ENCODE measurements at regions not wholly inside any gene's neighbourhood (a gene's known extent, or its start where the extent isn't known, plus 50 kb on each side); places are given as distances from the start of the nearest gene placed in this dataset.
A peak's percentile ranks its signal among the peaks of the same experiment; 100 is the strongest.

DNA sequence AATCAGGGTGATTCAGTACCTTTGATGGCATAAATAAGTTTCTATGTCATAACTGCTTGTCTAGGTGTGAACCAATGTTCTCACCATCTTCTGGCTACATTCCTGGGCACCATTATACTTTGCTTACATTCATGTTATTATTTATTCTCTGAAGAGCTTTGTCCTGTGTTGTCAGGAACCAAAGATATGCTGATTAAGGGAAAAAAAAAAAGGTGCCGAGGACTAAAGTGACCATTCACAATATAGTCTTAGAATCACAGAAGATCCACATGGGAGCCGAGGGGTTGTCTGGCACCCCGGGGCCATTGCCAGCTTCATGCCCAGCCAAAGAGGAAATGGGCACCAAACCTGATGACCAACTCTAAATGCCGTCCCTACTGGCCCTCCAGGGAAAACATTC is 329.2 kb upstream of the NFE2L3 start:
- DNase-seq (ENCODE audit: low read depth in 4 of 4, low spot score in 2 of 4) = no peak

GRCh38 chr7:25823571-25823970 is 328.4 kb upstream of the NFE2L3 start:
- DNase-seq (ENCODE audit: low read depth in 4 of 4, low spot score in 2 of 4) = no peak

- no peak for DNase-seq (ENCODE audit: low read depth in 4 of 4, low spot score in 2 of 4)
These were observed 323.5 kb upstream of the NFE2L3 start for GRCh38 chr7:25828468-25828867.

GRCh38 chr7:25829663-25830062 is 322.3 kb upstream of the NFE2L3 start:
- DNase-seq (ENCODE audit: low read depth in 4 of 4, low spot score in 2 of 4) = no peak

GRCh38 chr7:25830215-25830614 is 321.8 kb upstream of the NFE2L3 start:
- no peak for DNase-seq (ENCODE audit: low read depth in 4 of 4, low spot score in 2 of 4)

DNA sequence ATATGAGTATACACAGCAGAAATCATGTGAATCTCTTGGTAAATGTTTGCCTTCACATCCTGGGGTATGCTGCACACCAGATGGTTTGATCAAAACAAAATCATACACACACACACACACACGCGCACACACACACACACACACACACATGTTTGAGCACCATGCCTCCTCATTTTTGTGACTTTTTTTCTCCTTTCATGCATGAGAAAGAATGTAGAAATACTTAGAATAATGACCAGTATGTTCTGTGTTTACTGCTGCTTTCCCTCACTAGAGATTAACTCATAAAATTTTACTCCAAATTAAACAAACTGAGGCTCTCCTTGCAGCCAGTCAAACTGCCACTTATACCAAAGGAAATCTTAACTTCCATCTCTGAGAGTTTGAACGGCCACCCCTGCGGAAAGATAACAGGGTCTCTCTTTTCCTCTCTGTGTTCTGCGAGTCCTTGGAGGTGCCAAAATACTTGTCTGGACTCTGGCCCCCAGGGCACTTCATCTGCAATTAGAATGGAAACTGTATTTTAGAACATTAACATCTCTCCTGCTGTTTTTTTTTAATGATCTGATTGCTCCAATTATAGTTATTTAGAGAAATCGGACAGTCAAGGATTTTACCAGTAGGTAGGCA is 320.8 kb upstream of the NFE2L3 start:
- DNase-seq (ENCODE audit: low read depth in 4 of 4, low spot score in 2 of 4) = no peak

GRCh38 chr7:25831831-25832411 is 320.1 kb upstream of the NFE2L3 start:
- peak in 1 of 4 donors; percentile 64 for DNase-seq (ENCODE audit: low read depth in 4 of 4, low spot score in 2 of 4)

- DNase-seq (ENCODE audit: low read depth in 4 of 4, low spot score in 2 of 4) = no peak
These were observed 319.5 kb upstream of the NFE2L3 start for GRCh38 chr7:25832456-25832855.

- DNase-seq (ENCODE audit: low read depth in 4 of 4, low spot score in 2 of 4) = no peak
These were observed 319.1 kb upstream of the NFE2L3 start for GRCh38 chr7:25832929-25833328.

- DNase-seq (ENCODE audit: low read depth in 4 of 4, low spot score in 2 of 4) = no peak
These were observed 317.9 kb upstream of the NFE2L3 start for GRCh38 chr7:25834050-25834449.

GRCh38 chr7:25835197-25835596 is 316.8 kb upstream of the NFE2L3 start:
- no peak for DNase-seq (ENCODE audit: low read depth in 4 of 4, low spot score in 2 of 4)

- no peak for DNase-seq (ENCODE audit: low read depth in 4 of 4, low spot score in 2 of 4)
These were observed 312.8 kb upstream of the NFE2L3 start for GRCh38 chr7:25839084-25839769.

DNA sequence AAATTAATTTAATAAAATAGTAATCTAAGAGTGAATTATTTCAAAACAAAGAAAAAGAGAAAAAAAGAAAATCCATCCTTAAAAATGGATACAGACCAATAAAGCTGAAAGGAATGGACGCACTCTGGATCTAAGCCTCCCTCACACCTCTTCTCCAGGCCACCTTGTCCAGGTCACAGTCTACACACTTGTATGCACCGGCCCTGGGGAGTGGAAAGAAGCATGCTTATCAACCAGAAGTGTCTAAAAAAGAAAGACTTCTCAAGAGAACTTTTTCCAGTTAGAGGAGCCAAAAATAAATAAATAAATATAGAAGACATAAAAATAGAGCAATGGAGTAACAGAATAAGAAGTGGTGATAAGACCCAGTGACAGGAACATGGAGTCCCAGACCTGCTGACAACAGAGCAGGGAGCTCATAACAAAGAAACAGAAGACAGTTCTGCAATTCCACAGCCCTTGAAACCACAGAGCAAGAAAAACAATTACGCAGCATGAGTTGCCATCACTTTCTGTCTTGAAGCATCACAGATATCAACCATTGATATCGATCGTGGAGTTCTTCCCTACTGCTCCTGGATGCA is 311.7 kb upstream of the NFE2L3 start:
- DNase-seq (ENCODE audit: low read depth in 4 of 4, low spot score in 2 of 4) = no peak

DNA sequence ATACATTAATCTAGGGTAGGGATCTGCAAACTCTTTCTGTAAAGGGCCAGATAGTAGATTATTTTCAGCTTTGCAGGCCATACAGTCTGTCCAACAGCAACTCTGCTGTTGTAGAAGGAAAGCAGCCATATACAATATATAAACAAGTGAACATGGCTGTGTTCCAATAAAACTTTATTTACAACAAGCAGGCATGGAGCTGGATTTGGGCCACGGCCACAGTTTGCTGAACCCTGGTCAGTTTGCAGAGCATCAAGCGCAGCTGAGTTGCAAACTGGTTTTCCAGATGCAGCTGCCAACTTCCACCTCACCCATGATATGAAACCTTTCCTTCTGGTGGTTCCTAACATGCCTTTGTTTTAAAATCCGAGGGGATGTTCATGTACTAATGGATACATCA is 310.4 kb upstream of the NFE2L3 start:
- DNase-seq (ENCODE audit: low read depth in 4 of 4, low spot score in 2 of 4) = no peak

DNA sequence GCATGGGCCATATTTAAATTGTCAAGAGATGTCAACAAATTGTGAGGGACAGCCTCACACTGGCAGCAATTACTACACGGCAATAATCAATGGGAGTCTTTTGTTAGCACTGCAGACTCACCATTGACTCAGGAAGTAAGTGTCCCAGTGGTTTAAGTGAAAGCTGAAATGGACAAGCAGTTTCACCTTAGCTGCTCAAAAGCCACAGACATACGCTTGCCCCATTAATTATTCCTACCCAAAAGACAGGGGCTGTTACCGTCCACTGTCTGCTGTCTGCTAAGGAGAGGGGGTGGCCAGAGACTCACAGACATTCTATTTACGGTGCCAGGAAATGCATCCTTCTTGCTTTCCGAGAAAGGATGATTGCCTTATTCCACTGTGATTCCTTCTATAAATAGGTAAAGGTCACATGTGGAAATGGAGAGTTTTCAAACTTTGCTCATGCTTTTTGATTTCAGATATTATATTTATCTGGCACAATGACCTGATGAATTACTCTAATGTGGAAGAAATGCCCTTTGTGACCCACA is 309.7 kb upstream of the NFE2L3 start:
- no peak for DNase-seq (ENCODE audit: low read depth in 4 of 4, low spot score in 2 of 4)

DNA sequence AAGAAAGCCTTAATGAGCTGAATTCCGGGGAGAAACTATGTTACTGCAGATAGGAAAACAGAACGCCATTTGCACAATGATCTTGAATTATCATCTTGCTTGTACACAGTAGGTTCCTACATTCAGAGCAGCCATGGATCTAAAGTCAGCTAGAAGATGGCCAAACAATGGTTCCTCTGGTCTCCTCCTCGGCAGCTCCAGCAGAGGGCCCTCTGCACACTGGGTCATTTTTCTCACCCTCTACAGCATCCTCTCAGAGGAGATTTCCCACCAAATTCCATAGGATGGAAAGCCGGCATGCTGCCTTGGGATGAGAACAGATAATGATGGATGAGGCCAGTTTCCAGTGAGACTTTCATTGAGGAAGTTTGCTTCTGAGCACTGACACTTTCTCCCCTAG is 308.5 kb upstream of the NFE2L3 start:
- DNase-seq (ENCODE audit: low read depth in 4 of 4, low spot score in 2 of 4) = no peak

- no peak for DNase-seq (ENCODE audit: low read depth in 4 of 4, low spot score in 2 of 4)
These were observed 307.7 kb upstream of the NFE2L3 start for GRCh38 chr7:25844102-25844870.

DNA sequence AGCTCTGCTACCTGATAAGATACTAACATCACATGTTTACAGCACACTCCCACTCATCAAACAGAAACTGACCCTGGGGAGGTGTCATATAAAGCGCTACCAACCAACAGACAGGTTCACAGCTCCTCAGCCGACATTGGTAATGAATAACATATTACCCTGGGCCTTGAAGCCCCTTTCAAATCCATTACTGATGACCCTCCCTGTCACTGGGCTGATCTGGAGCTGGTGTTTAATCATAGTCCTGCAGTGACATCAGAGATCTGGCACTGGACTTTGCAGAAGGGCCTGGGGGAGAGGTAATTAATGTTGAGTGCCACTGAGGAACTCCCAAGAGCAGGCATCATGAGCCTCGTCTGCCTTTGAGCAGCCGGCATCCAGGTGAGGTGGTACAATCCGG is 306.5 kb upstream of the NFE2L3 start:
- peak in 1 of 4 donors; percentile 29 for DNase-seq (ENCODE audit: low read depth in 4 of 4, low spot score in 2 of 4)

GRCh38 chr7:25846722-25847121 is 305.3 kb upstream of the NFE2L3 start:
- DNase-seq (ENCODE audit: low read depth in 4 of 4, low spot score in 2 of 4) = peak in 1 of 4 donors; percentile 61

GRCh38 chr7:25847336-25848070 is 304.5 kb upstream of the NFE2L3 start:
- DNase-seq (ENCODE audit: low read depth in 4 of 4, low spot score in 2 of 4) = no peak

All from left renal cortex interstitium (tissue), 4 donors.